SK-N-SH treated with all-trans-retinoic acid at 6 μM for 48 hours (cell line): ENCODE measurements at regions not wholly inside any gene's neighbourhood (a gene's known extent, or its start where the extent isn't known, plus 50 kb on each side); places are given as distances from the start of the nearest gene placed in this dataset.

ENCODE experiments used
- ATAC-seq: fragments of 200-7000 bp; cut with Tn5 transposase; 3 replicates; pipeline ENCODE4 v1.9.1; 2020; ENCODE audit warnings: mild to moderate bottlenecking, moderate library complexity
- ARNTL ChIP-seq: fragments of 450-650 bp; formaldehyde crosslinking; IDR thresholded peaks from 2 replicates; pipeline ENCODE4 v1.5.0; 2020; ENCODE audit warnings: low read depth, mild to moderate bottlenecking, moderate library complexity, borderline replicate concordance
- BACH2 ChIP-seq: fragments of 250-450 bp; sonication (Bioruptor Pico); IDR thresholded peaks from 2 replicates; pipeline ENCODE4 v1.9.0; 2021; ENCODE audit warnings: mild to moderate bottlenecking, borderline replicate concordance
- CREB5 ChIP-seq: fragments of 250-450 bp; sonication (Bioruptor Pico); IDR thresholded peaks from 2 replicates; pipeline ENCODE4 v1.5.1; 2020; ENCODE audit warnings: low read depth, mild to moderate bottlenecking, moderate library complexity
- CSDC2 ChIP-seq: fragments of 250-450 bp; sonication (Bioruptor Pico); IDR thresholded peaks from 2 replicates; pipeline ENCODE4 v1.5.0; 2020; ENCODE audit warnings: mild to moderate bottlenecking, moderate library complexity
- ESRRG ChIP-seq: fragments of 250-450 bp; sonication (Bioruptor Pico); IDR thresholded peaks from 2 replicates; pipeline ENCODE4 v1.6.1; 2021; ENCODE audit warnings: mild to moderate bottlenecking
- GLIS3 ChIP-seq: fragments of 250-450 bp; sonication (Bioruptor Pico); IDR thresholded peaks from 2 replicates; pipeline ENCODE4 v1.5.0; 2020; ENCODE audit warnings: mild to moderate bottlenecking, moderate library complexity
- ISL1 ChIP-seq: fragments of 250-450 bp; sonication (Bioruptor Pico); IDR thresholded peaks from 2 replicates; pipeline ENCODE4 v2.1.2; 2022; ENCODE audit warnings: mild to moderate bottlenecking, moderate library complexity
- OSR1 ChIP-seq: fragments of 250-450 bp; sonication (Bioruptor Pico); IDR thresholded peaks from 2 replicates; pipeline ENCODE4 v1.8.0; 2022; ENCODE audit warnings: moderate library complexity, mild to moderate bottlenecking, inconsistent platforms
- PPARA ChIP-seq: fragments of 250-450 bp; sonication (Bioruptor Pico); IDR thresholded peaks from 2 replicates; pipeline ENCODE4 v1.5.0; 2020; ENCODE audit warnings: mild to moderate bottlenecking, borderline replicate concordance
- RARB ChIP-seq: fragments of 250-450 bp; sonication (Bioruptor Pico); IDR thresholded peaks from 2 replicates; pipeline ENCODE4 v1.8.0; 2021; ENCODE audit warnings: mild to moderate bottlenecking, moderate library complexity
- SNAI2 ChIP-seq: fragments of 250-450 bp; sonication (Bioruptor Pico); IDR thresholded peaks from 2 replicates; pipeline ENCODE4 v1.5.0; 2020; ENCODE audit warnings: mild to moderate bottlenecking, moderate library complexity
- TCF4 ChIP-seq: fragments of 250-450 bp; sonication (Bioruptor Pico); IDR thresholded peaks from 2 replicates; pipeline ENCODE4 v1.8.0; 2021; ENCODE audit warnings: mild to moderate bottlenecking, moderate library complexity, borderline replicate concordance
- TOX ChIP-seq: fragments of 250-450 bp; sonication (Bioruptor Pico); IDR thresholded peaks from 2 replicates; pipeline ENCODE4 v1.8.0; 2021; ENCODE audit warnings: mild to moderate bottlenecking, moderate library complexity, borderline replicate concordance
- ZC3H10 ChIP-seq: fragments of 250-450 bp; sonication (Bioruptor Pico); IDR thresholded peaks from 2 replicates; pipeline ENCODE4 v1.5.1; 2021; ENCODE audit warnings: mild to moderate bottlenecking, moderate library complexity
- ZFP3 ChIP-seq: fragments of 250-450 bp; sonication (Bioruptor Pico); IDR thresholded peaks from 2 replicates; pipeline ENCODE4 v1.5.0; 2020; ENCODE audit warnings: mild to moderate bottlenecking, moderate library complexity
- ZNF70 ChIP-seq: fragments of 450-650 bp; formaldehyde crosslinking; IDR thresholded peaks from 2 replicates; pipeline ENCODE4 v1.5.0; 2020; ENCODE audit warnings: mild to moderate bottlenecking, moderate library complexity
- ZNF8 ChIP-seq: fragments of 450-650 bp; formaldehyde crosslinking; IDR thresholded peaks from 2 replicates; pipeline ENCODE4 v1.5.0; 2020; ENCODE audit warnings: mild to moderate bottlenecking, moderate library complexity
- TF ChIP-seq, protein P1 (sequence below): fragments of 250-450 bp; sonication (Bioruptor Pico); IDR thresholded peaks from 2 replicates; pipeline ENCODE4 v1.8.0; 2021; ENCODE audit warnings: low read depth, mild to moderate bottlenecking, moderate library complexity, borderline replicate concordance
- TF ChIP-seq, protein P2 (sequence below): fragments of 250-450 bp; sonication (Bioruptor Pico); IDR thresholded peaks from 2 replicates; pipeline ENCODE4 v1.8.0; 2020; ENCODE audit warnings: mild to moderate bottlenecking, moderate library complexity, borderline replicate concordance
- TF ChIP-seq, protein P3 (sequence below): fragments of 250-450 bp; sonication (Bioruptor Pico); IDR thresholded peaks from 2 replicates; pipeline ENCODE4 v1.5.1; 2021; ENCODE audit warnings: mild to moderate bottlenecking, moderate library complexity

GRCh38 chr14:61178226-61179060 lies 102.7 kb downstream of the TMEM30B start (continued):
- no peak for TF ChIP-seq ZNF8 (CRISPR knock-in tag)

DNA sequence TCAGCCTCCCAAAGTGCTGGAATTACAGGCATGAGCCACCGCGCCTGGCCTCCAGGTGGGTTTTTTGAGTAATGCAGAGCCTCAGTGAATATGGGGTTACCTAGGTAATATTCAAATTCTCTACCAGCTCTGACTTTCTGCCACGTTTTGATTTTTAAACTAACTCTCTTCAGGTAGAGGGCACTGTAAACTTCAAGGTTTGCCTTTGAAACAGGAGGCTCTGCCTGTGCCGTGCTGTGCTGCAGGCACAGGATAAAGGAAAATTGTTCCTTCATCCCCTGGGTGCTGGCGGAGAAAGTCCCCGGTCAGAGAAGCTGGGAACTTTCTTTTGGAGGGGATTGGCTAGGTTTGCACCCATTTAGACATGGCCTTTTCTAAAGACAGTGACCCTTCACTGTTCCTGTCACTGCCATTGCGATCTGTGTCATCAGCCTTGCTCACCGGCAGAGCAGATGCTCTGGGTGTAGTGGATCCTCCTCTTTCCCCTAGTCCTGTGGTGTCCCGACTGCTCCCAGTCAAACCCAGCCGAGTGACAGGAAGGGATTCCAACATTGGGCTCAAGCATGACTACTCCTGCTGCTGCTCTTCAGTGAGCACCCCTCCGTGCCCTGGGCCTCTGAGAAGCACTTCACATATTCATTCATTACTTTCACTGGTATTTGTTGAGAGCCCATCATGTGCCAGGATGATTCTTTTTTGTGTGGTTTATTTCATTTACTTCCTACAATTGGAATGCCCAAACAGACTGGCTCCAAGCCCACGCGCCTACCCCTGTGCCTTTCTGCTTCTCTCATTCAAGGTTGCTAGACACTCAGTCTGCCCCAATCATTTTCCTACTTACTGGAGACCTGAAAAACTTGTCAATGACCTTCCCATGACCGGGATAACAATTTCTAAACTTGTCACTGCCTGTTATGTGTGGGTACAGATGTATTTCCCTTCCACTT lies 103.6 kb downstream of the TMEM30B start:
- TF ChIP-seq, protein P1, sequence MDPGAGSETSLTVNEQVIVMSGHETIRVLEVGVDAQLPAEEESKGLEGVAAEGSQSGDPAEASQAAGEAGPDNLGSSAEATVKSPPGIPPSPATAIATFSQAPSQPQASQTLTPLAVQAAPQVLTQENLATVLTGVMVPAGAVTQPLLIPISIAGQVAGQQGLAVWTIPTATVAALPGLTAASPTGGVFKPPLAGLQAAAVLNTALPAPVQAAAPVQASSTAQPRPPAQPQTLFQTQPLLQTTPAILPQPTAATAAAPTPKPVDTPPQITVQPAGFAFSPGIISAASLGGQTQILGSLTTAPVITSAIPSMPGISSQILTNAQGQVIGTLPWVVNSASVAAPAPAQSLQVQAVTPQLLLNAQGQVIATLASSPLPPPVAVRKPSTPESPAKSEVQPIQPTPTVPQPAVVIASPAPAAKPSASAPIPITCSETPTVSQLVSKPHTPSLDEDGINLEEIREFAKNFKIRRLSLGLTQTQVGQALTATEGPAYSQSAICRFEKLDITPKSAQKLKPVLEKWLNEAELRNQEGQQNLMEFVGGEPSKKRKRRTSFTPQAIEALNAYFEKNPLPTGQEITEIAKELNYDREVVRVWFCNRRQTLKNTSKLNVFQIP = no peak
- TF ChIP-seq ZNF8 (CRISPR knock-in tag) (no peak), PPARA (no peak), CREB5 (CRISPR knock-in tag) (no peak), TCF4 (CRISPR knock-in tag) (no peak), ZFP3 (CRISPR knock-in tag) (no peak), SNAI2 (CRISPR knock-in tag) (no peak), ZC3H10 (CRISPR knock-in tag) (no peak), GLIS3 (no peak), ZNF70 (no peak), OSR1 (CRISPR knock-in tag) (no peak), RARB (no peak), ESRRG (CRISPR knock-in tag) (no peak), ISL1 (CRISPR knock-in tag) (no peak), ARNTL (no peak), CSDC2 (CRISPR knock-in tag) (no peak), BACH2 (CRISPR knock-in tag) (no peak), TOX (CRISPR knock-in tag) (no peak)
- TF ChIP-seq, protein P2, sequence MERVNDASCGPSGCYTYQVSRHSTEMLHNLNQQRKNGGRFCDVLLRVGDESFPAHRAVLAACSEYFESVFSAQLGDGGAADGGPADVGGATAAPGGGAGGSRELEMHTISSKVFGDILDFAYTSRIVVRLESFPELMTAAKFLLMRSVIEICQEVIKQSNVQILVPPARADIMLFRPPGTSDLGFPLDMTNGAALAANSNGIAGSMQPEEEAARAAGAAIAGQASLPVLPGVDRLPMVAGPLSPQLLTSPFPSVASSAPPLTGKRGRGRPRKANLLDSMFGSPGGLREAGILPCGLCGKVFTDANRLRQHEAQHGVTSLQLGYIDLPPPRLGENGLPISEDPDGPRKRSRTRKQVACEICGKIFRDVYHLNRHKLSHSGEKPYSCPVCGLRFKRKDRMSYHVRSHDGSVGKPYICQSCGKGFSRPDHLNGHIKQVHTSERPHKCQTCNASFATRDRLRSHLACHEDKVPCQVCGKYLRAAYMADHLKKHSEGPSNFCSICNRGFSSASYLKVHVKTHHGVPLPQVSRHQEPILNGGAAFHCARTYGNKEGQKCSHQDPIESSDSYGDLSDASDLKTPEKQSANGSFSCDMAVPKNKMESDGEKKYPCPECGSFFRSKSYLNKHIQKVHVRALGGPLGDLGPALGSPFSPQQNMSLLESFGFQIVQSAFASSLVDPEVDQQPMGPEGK (CRISPR knock-in tag) = no peak
- TF ChIP-seq, all 23 proteins: peak for 0
- peak; percentile 44 for ATAC-seq

GRCh38 chr14:61176686-61177085 lies 104.5 kb downstream of the TMEM30B start:
- TF ChIP-seq PPARA (no peak), SNAI2 (CRISPR knock-in tag) (no peak), CSDC2 (CRISPR knock-in tag) (no peak), ESRRG (CRISPR knock-in tag) (no peak), CREB5 (CRISPR knock-in tag) (no peak), ISL1 (CRISPR knock-in tag) (no peak), RARB (no peak), OSR1 (CRISPR knock-in tag) (no peak)
- TF ChIP-seq, protein P3, sequence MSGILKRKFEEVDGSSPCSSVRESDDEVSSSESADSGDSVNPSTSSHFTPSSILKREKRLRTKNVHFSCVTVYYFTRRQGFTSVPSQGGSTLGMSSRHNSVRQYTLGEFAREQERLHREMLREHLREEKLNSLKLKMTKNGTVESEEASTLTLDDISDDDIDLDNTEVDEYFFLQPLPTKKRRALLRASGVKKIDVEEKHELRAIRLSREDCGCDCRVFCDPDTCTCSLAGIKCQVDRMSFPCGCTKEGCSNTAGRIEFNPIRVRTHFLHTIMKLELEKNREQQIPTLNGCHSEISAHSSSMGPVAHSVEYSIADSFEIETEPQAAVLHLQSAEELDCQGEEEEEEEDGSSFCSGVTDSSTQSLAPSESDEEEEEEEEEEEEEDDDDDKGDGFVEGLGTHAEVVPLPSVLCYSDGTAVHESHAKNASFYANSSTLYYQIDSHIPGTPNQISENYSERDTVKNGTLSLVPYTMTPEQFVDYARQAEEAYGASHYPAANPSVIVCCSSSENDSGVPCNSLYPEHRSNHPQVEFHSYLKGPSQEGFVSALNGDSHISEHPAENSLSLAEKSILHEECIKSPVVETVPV (CRISPR knock-in tag) = no peak
- ATAC-seq = no peak
